DMS 273 (cell line): ENCODE measurements at regions not wholly inside any gene's neighbourhood (a gene's known extent, or its start where the extent isn't known, plus 50 kb on each side); places are given as distances from the start of the nearest gene placed in this dataset.
"Not testable (repeated sequence)": the region's sequence is repeated elsewhere in the genome, so short reads cannot be mapped to it uniquely, and the experiment has no call there.

Source experiments
- DNase-seq: peaks from one replicate; lab custom pipeline; 2025; ENCODE audit not compliant: unreplicated experiment; lab: John Stamatoyannopoulos, UW

DNA sequence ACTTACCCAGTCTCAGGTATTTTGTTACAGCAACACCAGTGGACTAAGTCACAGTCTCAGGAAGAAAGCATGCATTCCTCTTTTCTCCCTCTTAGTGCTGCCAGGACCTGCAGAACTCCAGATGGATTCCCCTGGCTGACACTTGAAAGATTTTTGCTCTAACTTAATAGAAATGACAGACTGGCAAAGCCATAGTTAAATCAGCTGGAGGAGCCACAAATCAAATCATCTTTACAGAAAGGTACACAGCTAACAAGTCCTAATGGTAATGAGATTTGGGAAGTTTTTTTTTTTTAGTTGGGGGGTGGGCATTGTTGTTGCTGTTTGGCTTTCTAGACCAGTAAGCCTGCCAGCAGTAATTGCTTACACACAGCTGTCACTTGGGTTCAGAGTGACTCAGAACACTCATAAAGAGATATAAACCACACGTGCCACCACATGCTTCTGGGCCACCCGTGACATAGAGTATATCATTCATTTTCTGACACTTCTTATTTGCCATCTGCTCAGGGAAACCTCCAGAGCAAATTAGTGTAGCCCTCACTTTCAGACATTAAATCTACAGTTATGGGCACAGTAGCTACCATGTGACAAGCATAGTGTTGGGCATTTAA lies 72.4 kb downstream of the FH start:
- peak; percentile 86 for DNase-seq

DNA sequence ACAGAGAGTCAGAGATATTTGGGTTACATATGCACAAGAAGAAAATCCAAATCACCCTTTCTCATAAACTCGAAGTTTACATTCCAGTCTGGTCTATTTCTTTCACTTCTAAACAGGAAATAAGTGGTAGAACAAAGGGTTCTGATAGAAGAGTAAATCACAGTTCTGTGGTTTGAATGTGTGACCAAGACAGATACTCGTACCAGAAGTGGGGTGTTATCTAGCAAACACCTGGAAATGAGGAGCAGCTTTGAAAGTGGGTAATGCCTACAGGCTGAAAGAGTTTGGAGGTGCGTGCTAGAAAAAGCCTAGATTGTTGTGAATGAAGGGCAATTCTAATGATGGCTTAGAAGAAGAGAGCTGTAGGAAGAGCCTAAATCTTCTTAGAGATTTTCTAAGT lies 74.7 kb downstream of the FH start:
- no peak for DNase-seq

- DNase-seq, result no peak
These were observed 76.0 kb downstream of the FH start for GRCh38 chr1:241443561-241443960.

DNA sequence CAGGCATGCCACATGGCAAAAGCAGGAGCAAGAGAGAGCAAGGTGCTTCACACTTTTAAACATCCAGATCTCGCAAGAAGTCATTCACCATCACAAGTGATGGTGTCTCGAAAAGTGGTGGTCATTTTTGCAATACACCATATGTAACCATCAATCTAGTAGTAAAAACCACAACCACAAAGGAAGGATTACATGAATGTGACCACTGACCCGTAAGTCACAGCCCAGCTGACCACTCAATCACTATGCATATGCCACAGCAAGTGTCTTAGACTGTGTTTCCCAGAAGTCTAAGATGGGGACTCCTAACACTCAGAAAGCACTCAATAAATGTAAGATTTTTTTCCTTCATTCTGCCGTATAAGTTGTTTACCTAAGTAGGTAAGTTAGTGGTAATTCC lies 76.9 kb downstream of the FH start:
- DNase-seq, result no peak

DNA sequence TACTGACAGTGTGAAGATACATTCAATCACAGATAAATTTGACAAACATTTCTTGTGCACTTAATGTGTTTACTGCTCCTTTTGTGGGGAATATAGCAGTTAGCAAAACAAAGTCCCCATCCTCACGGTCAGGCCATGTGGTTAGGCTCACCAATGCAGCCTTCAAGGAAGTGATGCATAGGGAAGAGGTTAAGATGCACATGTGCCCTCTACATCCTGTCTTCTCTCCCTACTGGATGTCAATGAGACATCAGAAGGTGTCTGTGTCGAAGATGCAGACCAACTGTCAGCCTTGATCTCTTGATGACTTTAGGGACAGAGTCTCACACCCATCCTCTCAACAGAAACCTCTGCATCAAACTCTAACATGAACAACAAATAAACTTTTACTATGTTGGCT lies 78.7 kb downstream of the FH start:
- no peak for DNase-seq

DNA sequence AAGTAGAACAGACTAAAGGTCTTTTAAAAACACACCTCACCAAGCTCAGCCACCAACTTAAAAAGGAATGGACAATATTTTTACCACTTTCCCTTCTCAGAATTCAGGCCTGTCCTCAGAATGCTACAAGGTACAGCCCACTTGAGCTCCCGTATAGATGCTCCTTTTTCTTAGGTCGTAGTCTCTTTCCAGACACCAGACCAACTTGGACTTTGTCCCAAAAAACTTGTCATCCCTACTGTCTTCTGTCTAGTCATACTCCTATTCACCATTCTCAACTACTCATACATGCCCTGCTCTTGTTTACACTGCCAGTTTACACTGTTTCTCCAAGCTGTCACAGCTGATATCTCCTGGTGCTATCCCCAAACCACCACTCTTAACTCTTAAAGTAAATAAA lies 80.9 kb downstream of the FH start:
- not testable (repeated sequence) for DNase-seq

DNA sequence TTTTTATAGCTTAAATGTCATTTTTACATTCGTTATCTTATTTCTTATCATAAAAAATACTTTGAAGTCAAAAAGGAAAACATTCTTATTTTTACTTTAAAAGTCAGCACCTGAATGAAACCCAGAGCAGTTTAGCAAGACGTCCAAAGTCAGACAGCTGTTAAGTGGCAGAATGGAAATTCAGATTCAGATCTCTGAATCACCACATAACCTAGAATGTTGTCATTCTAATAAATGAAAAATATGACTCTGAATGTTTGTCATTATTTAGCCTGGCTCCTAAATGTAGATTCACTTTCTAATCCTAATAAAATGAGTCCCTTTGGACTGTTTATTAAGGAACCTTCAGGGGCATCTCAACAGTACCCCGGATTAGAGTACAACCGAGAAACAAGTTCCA lies 75.2 kb upstream of the RGS7 start:
- no peak for DNase-seq

DNA sequence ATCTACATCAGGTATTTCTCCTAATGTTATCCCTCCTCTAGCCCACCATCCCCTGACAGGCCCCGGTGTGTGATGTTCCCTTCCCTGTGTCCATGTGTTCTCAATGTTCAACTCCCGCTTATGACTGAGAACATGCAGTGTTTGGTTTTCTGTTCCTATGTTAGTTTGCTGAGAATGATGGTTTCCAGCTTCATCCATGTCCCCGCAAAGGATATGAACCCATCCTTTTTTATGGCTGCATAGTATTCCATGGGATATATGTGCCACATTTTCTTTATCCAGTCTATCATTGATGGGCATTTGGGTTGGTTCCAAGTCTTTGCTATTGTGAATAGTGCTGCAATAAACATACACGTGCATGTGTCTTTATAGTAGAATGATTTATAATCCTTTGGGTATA lies 68.1 kb upstream of the RGS7 start:
- not testable (repeated sequence) for DNase-seq

DNA sequence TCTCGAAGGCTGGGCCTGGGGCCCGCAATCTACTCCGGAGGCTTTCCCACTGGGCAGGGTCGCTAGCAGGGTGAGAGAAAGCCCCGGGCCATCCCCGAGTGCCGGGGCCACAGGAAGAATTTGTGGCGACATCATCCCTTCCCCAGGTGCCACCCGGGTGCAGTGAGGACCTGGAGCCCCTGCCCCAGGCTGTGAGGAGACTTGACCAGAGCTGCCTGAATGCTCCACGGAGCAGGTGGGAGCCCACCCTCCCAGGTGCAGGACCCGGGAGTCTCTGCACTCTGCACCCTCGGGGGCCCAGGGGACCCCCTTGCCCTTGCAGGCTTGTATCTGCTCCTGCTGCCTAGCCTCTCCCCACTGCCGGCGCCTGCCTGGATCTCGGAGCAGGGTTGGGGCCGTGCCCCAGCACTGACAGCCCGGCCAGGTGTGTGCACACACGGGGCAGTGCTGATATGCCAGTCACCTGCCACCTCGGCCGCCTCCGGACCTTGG lies 67.5 kb upstream of the RGS7 start:
- DNase-seq, result no peak

DNA sequence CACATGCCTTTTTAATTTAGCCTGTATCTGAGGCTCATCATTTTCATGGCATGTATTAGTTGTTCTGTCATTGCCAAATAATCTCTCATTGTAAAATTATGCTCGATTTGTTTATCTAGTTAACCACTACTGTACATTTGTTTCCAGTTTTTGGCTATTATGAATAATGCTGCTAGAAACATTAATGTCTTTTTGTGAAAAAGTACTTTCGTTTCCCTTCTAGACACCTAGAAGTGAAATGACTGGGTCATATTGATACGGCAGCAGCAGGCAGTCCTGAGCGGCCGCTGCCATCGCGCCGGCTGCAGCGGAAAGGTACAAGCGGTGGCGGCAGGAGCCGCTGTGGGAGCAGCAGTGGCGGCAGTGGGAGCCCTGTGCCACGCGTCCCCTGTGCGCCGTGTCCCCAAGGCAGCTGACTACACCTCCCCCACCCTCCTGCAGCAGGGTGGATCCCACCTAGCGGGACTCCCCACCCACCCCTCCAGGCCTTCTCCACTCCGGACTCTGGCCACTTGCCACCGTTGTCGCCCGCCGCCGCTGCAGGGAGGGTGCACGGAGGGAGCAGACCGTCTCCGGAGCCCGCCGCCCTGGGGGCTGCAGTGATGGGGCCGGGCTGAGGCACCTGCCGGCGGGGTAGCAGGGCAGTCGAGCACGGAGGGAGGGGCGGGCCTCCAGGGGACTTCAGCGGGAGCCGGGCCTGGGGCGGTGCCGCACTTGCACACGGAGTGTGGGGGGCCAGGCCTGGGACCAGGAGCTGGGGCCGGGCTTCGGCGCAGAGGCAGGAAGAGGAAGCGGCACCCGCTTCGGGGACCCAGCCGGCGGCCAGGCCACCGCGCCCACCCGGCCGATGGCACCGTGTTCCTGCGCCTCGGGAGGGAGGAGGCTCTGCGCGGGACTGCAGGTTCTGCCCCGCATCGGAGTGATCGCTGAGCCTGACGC lies 66.8 kb upstream of the RGS7 start:
- peak; percentile 60 for DNase-seq

- no peak for DNase-seq
These were observed 65.5 kb upstream of the RGS7 start for GRCh38 chr1:241422470-241422869.

DNA sequence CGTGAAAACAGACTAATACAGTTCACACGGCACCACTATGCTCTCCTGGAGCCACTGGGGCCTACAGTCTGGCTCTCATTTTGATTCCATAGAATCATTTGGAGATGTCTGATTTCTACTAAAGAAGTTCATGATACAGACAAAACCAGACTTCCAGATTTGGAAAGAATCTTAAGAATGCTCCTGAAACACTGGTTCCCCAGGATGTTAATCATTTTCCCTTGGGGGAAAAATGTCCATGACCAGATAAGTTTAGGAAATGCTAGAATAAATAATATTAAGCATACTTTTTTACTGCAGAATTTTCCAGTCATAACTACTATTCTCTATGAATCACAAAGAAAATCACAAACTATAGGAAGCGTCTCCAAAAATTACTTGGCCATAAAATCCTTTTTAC lies 63.0 kb upstream of the RGS7 start:
- no peak for DNase-seq

GRCh38 chr1:241417258-241417657 lies 60.3 kb upstream of the RGS7 start:
- no peak for DNase-seq

- no peak for DNase-seq
These were observed 57.0 kb upstream of the RGS7 start for GRCh38 chr1:241413974-241414373.

- peak; percentile 59 for DNase-seq
These were observed 56.4 kb upstream of the RGS7 start for GRCh38 chr1:241413386-241413785.

DNA sequence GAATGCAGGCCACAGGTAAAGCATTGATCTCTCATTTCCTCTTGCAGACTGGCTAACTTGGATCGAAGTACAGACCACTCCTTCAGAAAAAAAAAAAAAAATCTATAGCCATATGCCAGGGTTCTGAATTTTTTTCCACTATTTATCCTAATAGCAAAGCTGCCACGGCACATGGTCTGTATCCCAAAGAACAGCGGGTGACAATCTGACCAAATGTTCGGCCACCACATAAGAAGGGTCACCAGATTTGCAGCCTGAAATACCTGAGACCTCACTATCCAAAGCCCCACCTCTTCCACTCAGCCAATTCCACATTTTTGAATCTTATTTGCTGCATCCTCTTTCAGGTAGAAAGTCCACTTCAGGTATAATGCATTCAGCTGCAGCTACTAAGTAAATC lies 55.6 kb upstream of the RGS7 start:
- no peak for DNase-seq

DNA sequence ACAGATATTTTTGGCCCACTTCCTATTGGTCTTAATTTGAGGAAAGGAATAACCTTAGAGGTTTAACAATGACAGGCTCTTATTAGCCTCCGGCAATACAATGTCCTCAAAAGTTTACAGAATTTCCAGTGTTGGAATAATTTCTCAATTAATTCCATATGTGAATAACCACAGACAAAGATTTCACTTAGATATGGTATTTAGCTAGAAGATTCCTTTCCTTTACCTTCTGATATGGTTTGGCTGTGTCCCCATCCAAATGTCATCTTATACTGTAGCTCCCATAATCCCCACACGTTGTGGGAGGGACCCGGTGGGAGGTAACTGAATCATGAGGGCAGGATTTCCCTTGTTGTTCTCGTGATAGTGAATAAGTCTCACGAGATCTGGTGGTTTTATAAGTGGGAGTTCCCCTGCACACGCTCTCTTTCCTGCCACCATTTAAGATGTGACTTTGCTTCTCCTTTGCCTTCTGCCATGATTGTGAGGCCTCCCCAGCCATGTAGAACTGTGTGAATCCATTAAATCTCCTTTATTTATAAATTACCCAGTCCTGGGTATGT lies 54.9 kb upstream of the RGS7 start:
- DNase-seq, result no peak

- DNase-seq, result no peak
These were observed 54.2 kb upstream of the RGS7 start for GRCh38 chr1:241411056-241411775.

DNA sequence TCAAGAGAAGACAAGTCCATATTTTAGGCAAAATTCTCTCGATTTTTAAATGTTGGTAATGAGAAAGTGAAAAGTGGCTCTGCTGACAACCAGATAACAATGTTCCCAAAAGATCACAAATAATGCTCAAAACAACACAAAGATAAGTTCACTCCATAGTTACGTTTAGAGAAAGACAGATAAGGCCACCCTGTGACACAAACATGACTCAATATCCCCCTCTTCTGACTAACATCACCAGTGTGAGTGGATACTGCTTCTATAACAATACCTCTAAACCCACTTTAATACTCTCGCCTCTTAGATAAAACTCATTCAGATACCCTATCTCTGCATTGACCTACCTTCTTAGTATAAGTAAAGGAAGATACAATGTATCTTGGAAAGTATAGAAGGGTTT lies 51.2 kb upstream of the RGS7 start:
- peak; percentile 38 for DNase-seq
